Kasumi-1 (cell line): ENCODE measurements at regions not wholly inside any gene's neighbourhood (a gene's known extent, or its start where the extent isn't known, plus 50 kb on each side); places are given as distances from the start of the nearest gene placed in this dataset.
"Not testable (repeated sequence)": the region's sequence is repeated elsewhere in the genome, so short reads cannot be mapped to it uniquely, and the experiment has no call there.

ENCODE experiments used
- DNase-seq, 2 experiments: peaks; one replicate each; lab custom pipeline; 2025; lab: John Stamatoyannopoulos, UW

- DNase-seq: no peak
These were observed 335.8 kb downstream of the EPHA7 start for GRCh38 chr6:93083337-93084230.

DNA sequence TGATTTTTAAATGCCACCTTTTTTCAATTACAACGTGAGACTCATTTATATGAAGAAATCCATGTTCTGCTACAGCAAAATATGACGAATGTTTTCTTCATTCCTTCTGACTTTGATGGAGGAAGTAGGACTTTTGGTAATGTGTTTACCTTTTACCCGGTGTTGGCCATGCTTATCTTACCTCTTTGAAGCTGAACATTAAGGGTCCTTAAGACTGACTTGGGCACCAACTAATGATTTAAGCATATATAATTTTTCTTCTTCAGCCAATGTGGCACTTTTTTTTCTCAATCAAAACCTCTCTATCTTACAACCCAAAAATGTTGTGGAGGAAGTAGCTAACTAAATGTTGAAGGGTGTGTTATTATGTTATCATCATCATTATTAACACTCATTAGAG is 337.5 kb downstream of the EPHA7 start:
- no peak for DNase-seq

- DNase-seq: no peak
These were observed 340.3 kb downstream of the EPHA7 start for GRCh38 chr6:93079061-93079460.

DNA sequence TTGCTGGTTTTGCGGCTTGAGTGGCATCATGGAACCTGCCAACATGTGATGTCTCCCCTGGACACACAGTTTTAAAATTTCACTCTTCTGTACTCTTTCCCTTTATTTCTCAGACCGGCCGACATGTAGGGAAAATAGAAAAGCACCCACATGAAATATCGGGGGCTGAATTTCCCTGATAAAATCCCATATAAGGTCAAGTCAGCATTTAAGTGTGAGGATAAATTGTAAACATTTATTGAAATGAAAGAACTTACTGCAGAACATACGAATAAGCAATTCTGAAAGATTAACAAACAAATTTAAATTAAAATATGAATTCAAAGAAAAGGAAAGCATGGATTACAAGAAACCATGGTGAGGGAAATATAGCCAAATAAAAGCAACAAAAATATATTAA is 345.5 kb downstream of the EPHA7 start:
- no peak for DNase-seq

- no peak for DNase-seq
These were observed 349.5 kb downstream of the EPHA7 start for GRCh38 chr6:93069856-93070255.

DNA sequence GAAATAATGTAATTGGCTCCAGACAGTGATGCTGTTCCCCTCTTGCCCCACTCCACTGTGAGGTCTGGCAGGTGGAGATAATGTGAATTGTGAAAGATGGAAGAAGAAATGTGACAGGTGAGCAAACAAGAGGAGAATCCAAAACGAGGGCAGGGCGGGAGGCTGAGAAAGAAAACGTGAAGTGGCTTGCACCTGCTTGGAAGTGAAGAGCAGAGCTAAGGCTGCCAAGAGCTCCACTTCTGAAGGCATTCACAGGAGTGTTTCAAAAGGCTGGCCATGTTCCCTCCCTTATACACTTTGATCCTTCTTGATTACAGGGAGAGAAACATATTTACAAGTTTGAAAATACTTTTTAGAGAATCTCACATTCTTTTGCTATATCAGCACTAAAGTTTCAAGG is 359.4 kb downstream of the EPHA7 start:
- no peak for DNase-seq

DNA sequence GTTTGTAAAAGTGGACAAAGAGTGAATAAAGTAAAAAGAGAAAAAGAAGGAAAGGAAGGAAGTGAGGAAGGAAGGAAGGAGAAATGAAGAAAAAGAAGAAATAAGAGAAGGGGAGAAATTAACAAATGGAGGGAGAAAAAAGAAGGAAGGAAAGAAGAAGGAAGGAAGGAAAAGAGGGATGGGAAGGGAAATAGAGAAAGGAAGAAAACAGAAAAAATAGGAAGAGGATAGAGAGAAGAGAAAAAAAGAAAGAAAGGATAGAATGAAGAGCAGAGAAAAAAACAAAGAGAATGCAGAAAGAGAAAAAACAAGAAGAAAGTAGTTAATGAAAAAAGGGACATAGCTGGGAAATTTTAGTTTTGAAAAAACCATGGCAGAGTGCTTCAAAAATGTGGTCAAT is 361.8 kb downstream of the EPHA7 start:
- no peak for DNase-seq

GRCh38 chr6:93048381-93048780 is 371.0 kb downstream of the EPHA7 start:
- DNase-seq: no peak

GRCh38 chr6:93047033-93047432 is 372.3 kb downstream of the EPHA7 start:
- no peak for DNase-seq

DNA sequence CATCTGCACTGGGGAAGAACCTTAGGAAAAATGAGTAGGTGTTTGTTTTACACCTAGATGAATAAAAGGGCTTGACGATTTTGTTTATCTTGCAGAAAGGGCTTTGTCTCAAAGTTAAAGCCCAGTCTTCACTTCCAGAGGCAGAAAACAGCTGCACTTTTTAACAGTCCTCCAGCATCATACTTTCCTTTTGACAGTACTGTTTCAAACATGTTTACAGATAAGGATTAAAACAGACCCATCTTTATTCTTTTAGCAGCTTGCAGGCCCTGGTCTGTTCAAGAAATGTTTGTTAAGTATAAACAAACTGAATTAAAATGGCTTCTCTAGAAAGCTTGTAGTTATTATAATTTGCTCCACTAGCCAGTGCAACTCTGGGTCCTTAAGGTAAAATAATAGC is 374.2 kb downstream of the EPHA7 start:
- DNase-seq: no peak

GRCh38 chr6:93040375-93040774 is 379.0 kb downstream of the EPHA7 start:
- DNase-seq: peak; percentile 80 to 85

GRCh38 chr6:93036835-93037234 is 382.5 kb downstream of the EPHA7 start:
- peak; percentile 12 to 19 for DNase-seq

DNA sequence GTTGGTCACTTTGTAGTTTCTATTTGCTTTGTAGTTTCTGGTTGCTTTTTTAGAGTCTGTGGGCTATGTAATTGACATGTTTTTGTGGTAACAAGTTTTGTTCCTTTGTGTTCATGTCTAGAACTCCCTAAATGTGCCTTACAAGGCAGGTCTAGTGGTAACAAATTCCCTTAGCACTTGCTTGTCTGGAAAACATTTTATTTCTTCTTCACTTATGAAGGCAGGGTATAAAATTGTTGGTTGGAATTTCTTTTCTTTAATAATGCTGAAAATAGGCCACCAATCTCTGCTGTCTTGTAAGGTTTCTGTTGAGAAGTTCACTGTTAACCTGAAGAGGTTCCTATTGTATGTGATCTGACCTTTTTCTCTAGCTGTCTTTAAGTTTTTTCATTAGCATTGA is 383.6 kb downstream of the EPHA7 start:
- no peak for DNase-seq

DNA sequence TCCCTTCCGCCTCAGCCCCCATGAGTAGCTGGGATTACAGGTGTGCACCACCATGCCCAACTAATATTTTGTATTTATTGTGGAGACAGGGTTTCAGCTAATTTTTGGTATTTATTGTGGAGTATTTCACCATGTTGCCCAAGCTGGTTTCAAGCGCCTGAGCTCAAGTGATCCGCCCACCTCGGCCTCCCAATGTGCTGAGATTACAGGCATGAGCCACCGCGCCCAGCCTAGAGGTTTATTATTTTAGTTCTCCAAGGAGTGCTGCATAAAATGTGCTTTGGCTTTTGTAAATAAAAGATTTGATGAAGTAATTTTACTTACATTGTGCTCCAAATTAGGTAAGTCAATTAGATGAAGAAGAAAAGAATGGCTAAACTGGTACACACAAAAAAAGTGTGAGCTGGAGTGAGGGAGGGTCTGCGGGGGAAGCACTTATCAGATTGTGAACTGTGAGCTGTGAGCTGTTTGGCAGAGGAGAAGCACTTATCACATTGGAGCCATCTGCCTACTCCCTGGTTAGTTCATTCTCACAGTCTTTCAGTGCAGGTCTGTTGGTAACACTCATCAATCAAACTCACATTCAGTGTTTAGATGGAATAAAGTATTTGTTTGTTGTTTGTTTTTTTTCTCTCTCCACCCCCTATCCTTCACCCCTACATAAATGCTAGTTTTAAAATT is 398.0 kb downstream of the EPHA7 start:
- DNase-seq: no peak

DNA sequence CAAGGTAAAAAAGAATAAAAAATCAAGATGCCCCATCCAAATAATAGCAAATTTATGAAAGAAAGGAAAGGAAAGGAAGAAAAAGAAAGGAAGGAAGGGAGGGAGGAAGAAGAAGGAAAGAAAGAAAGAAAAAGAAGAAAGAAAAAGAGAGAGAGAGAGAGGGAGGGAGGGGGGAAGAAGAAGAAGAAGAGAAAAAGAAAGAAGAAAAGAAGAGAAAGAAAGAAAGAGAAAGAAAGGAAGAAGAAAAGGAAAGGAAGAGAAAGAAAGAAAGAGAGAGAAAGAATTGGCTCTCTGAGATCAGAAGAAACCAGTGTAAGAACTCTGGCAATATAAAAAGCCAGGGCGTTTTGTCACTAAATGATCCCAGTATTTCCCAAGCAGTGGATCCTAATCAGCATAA is 401.7 kb downstream of the EPHA7 start:
- DNase-seq: no peak

- DNase-seq: peak in 1 of 2 experiments; percentile 6
These were observed 402.1 kb downstream of the EPHA7 start for GRCh38 chr6:93017213-93017612.

GRCh38 chr6:93013054-93013453 is 406.3 kb downstream of the EPHA7 start:
- no peak for DNase-seq

DNA sequence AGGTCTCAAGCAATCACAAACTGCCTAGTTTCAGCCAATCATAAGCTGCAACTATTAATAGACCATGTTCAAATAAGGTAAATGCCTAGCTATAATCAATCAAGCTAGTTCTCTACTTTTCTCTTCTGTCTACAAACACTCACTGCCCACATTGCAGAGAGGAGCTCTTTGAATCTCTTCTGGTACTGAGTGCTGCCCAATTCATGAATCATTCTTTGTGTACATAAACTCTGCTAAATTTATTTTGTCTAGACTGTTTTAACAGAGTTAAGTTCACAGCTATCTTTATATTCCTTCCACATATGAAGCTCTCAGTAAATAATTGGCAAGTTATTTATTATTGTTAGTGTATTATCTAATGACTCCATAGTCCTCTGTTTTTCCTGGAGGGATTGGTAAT is 411.0 kb downstream of the EPHA7 start:
- no peak for DNase-seq

DNA sequence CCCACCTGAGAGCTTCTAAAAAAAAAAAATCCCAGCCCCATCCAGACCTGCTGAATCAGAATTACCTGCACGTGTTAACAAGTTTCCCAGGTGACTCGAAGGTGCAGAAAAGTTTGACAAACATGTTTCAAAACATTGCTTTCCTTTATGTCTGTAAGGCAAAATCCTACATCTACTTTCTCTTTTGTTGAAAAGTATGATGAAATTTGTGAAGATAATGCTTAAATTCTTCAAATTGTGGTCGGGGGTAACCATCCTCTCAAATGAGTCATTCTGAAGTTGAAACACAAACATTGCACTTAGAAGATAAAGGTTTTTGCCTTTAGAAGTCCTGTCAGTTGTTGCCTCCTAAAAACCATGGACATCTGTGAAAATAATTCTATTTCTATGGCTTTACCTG is 429.7 kb downstream of the EPHA7 start:
- DNase-seq: no peak

GRCh38 chr6:92979281-92979680 is 440.1 kb downstream of the EPHA7 start:
- no peak for DNase-seq

DNA sequence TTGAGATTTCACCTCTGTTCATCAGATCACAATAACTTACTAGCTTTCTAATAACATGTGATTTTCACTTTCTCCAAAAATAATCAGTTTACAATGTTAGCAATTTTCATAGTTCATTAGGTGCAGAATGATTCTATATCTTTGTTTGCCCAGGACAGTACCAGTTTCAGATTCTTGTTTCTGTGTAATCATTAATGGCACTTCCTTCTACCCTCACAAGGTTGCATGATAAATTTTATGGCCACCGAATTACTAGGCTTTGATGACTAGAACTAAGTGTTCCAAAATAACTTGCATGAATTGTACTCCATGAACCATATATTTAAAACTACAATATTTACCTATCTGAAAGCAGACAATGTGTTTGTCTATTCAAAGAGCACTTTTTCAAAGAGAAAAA is 442.3 kb downstream of the EPHA7 start:
- no peak for DNase-seq

GRCh38 chr6:92967362-92967761 is 452.0 kb downstream of the EPHA7 start:
- DNase-seq: no peak

DNA sequence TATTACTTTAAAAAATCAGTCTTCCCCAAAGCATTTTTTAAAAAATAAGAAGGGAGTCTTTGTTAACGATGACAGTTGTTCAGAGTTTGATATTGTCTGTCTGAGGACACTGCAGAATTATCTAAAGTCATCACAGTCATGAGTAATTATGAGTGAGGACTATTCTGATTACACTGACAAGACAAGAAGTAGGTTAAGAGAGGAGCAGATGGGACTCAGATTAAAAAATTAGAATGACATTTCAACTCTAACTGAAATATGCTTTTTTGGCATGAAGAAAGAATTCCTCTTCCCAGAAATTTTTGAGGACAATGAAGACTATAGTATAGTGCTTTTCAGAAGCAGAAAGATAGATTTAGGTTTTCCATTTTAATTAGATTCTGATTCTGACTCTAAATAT is 456.5 kb downstream of the EPHA7 start:
- DNase-seq: no peak

GRCh38 chr6:92952111-92952510 is 467.2 kb downstream of the EPHA7 start:
- DNase-seq: not testable (repeated sequence)
